Cardiac muscle cell (in vitro differentiated cells and primary cell): ENCODE measurements at regions not wholly inside any gene's neighbourhood (a gene's known extent, or its start where the extent isn't known, plus 50 kb on each side); places are given as distances from the start of the nearest gene placed in this dataset.
A peak's percentile ranks its signal among the peaks of the same experiment; 100 is the strongest.

Source experiments
- DNase-seq, 2 donors: peaks; one replicate each; pipeline versions ENCODE4 v3.0.0 to v3.0.0-alpha.2; 2010 to 2017; ENCODE audit warnings: low read depth in 1 of 2, low spot score in 1 of 2
- H3K27ac ChIP-seq: fragments of 200-600 bp; sonication (generic); 2 replicates; pipeline ENCODE4 v1.5.1; 2016
- H3K27me3 ChIP-seq: fragments of 200-600 bp; sonication (generic); 2 replicates; pipeline ENCODE4 v1.6.0; 2016; ENCODE audit warnings: control low read depth
- H3K36me3 ChIP-seq: fragments of 200-600 bp; sonication (generic); 2 replicates; pipeline ENCODE4 v1.5.1; 2016; ENCODE audit warnings: control low read depth
- H3K4me1 ChIP-seq: fragments of 200-600 bp; sonication (generic); 2 replicates; pipeline ENCODE4 v1.8.1; 2017; ENCODE audit warnings: low read depth, mild to moderate bottlenecking, mixed run types
- H3K4me3 ChIP-seq: fragments of 200-600 bp; sonication (generic); 2 replicates; pipeline ENCODE4 v1.5.1; 2016; ENCODE audit warnings: mild to moderate bottlenecking
- H3K9me3 ChIP-seq: fragments of 200-600 bp; sonication (generic); 2 replicates; pipeline ENCODE4 v1.5.1; 2017; ENCODE audit warnings: low read depth, mild to moderate bottlenecking, control low read depth
- CTCF ChIP-seq: IDR thresholded peaks from 2 replicates; pipeline ENCODE4 v1.5.1; 2012; ENCODE audit warnings: low read depth, mild to moderate bottlenecking, low read length

- no peaks in the 10 kb centered on the region for H3K27me3 ChIP-seq
- no peaks in the 10 kb centered on the region for H3K36me3 ChIP-seq
- no peak overlapping the region for H3K4me3 ChIP-seq
- no peak for TF ChIP-seq CTCF
- H3K4me1 ChIP-seq: no peaks in the 10 kb centered on the region
- DNase-seq: no peak
- no peak overlapping the region for H3K27ac ChIP-seq
- no peaks in the 10 kb centered on the region for H3K9me3 ChIP-seq
These were observed 477.6 kb upstream of the INTU start for GRCh38 chr4:127155116-127155515.

- H3K4me1 ChIP-seq: no peaks in the 10 kb centered on the region
- H3K9me3 ChIP-seq: no peaks in the 10 kb centered on the region
- no peaks in the 10 kb centered on the region for H3K36me3 ChIP-seq
- no peaks in the 10 kb centered on the region for H3K27me3 ChIP-seq
- H3K27ac ChIP-seq: no peak overlapping the region
- DNase-seq: no peak
- H3K4me3 ChIP-seq: no peak overlapping the region
- TF ChIP-seq CTCF: no peak
These were observed 477.2 kb upstream of the INTU start for GRCh38 chr4:127155555-127155954.

GRCh38 chr4:127162741-127163140 is 470.0 kb upstream of the INTU start:
- Histone ChIP-seq H3K27me3 (no peaks in the 10 kb centered on the region), H3K36me3 (no peaks in the 10 kb centered on the region), H3K9me3 (no peaks in the 10 kb centered on the region), H3K4me3 (no peak overlapping the region), H3K27ac (no peak overlapping the region), H3K4me1 (no peaks in the 10 kb centered on the region)
- TF ChIP-seq CTCF: no peak
- peak in 1 of 2 donors; percentile 60 for DNase-seq

GRCh38 chr4:127165971-127166370 is 466.8 kb upstream of the INTU start:
- Histone ChIP-seq H3K4me1 (no peaks in the 10 kb centered on the region), H3K27me3 (no peaks in the 10 kb centered on the region), H3K36me3 (no peaks in the 10 kb centered on the region), H3K27ac (no peak overlapping the region), H3K9me3 (no peaks in the 10 kb centered on the region), H3K4me3 (no peak overlapping the region)
- no peak for DNase-seq
- TF ChIP-seq CTCF: no peak

GRCh38 chr4:127174201-127174600 is 458.6 kb upstream of the INTU start:
- Histone ChIP-seq H3K4me1 (no peaks in the 10 kb centered on the region), H3K36me3 (no peaks in the 10 kb centered on the region), H3K27ac (no peak overlapping the region), H3K27me3 (no peaks in the 10 kb centered on the region), H3K9me3 (no peaks in the 10 kb centered on the region), H3K4me3 (no peak overlapping the region)
- no peak for TF ChIP-seq CTCF
- DNase-seq: no peak

GRCh38 chr4:127174616-127175015 is 458.1 kb upstream of the INTU start:
- no peak for TF ChIP-seq CTCF
- no peaks in the 10 kb centered on the region for H3K36me3 ChIP-seq
- no peaks in the 10 kb centered on the region for H3K9me3 ChIP-seq
- H3K4me3 ChIP-seq: no peak overlapping the region
- H3K27me3 ChIP-seq: no peaks in the 10 kb centered on the region
- no peaks in the 10 kb centered on the region for H3K4me1 ChIP-seq
- no peak overlapping the region for H3K27ac ChIP-seq
- no peak for DNase-seq
